Gastrocnemius medialis (tissue), 4 donors: ENCODE measurements at regions not wholly inside any gene's neighbourhood (a gene's known extent, or its start where the extent isn't known, plus 50 kb on each side); places are given as distances from the start of the nearest gene placed in this dataset.

Experiments
- ATAC-seq, 2 donors: fragments of 150-250 bp; one replicate each; pipeline ENCODE4 v1.9.1; 2016
- DNase-seq, 2 donors: peaks; one replicate each; pipeline ENCODE4 v3.0.0-alpha.2; 2019
- H3K27ac ChIP-seq, 4 donors: fragments of 200-600 bp; sonication (generic); 1 replicate in 1 of 4; 2 replicates in 3 of 4; pipeline ENCODE4 v1.5.1; 2016 to 2018; ENCODE audit warnings: mild to moderate bottlenecking in 2 of 4, moderate library complexity in 1 of 4
- H3K27me3 ChIP-seq, 3 donors: fragments of 200-600 bp; sonication (generic) in 2 of 3; 1 replicate in 1 of 3; 2 replicates in 2 of 3; pipeline versions ENCODE4 v1.5.1 to v1.6.0; 2016 to 2019; ENCODE audit warnings: mild to moderate bottlenecking in 1 of 3, moderate library complexity in 1 of 3
- H3K36me3 ChIP-seq, 2 donors: fragments of 200-600 bp; sonication (generic) in 1 of 2; one replicate each; pipeline ENCODE4 v1.5.1; 2017 to 2018
- H3K4me1 ChIP-seq, 2 donors: fragments of 200-600 bp; sonication (generic) in 1 of 2; one replicate each; pipeline ENCODE4 v1.5.1; 2016 to 2017; ENCODE audit warnings: mild to moderate bottlenecking in 2 of 2
- H3K4me3 ChIP-seq, 4 donors: fragments of 200-600 bp; sonication (generic) in 3 of 4; 1 replicate in 1 of 4; 2 replicates in 3 of 4; pipeline ENCODE4 v1.5.1; 2016 to 2019; ENCODE audit warnings: mild to moderate bottlenecking in 2 of 4
- H3K9me3 ChIP-seq, 3 donors: fragments of 200-600 bp; sonication (generic) in 2 of 3; 1 replicate in 1 of 3; 2 replicates in 2 of 3; pipeline ENCODE4 v1.5.1; 2016 to 2019
- POLR2A ChIP-seq, 2 donors: fragments of 450-650 bp; IDR thresholded peaks; one replicate each; pipeline ENCODE4 v1.6.1; 2017; ENCODE audit warnings: antibody characterized with exemption in 2 of 2, mild to moderate bottlenecking in 2 of 2, moderate library complexity in 2 of 2
- in situ Hi-C, 4 donors: fragments of 200-750 bp; cut with MboI; loops; one replicate each; pipeline versions ENCODE4 v1.15.0 to v1.8.0; 2017; ENCODE audit warnings: low sequenced_read_pairs in 4 of 4
- intact Hi-C: fragments of 100-400 bp; cut with DNase I; formaldehyde crosslinking; loops from one replicate; pipeline ENCODE4 v1.15.1; 2023; ENCODE audit warnings: low total_unique reads
- TF ChIP-seq, protein P1 (sequence below), 5 experiments: fragments of 450-650 bp in 3 of 5; fragments of 200-600 bp in 2 of 5; sonication (generic) in 2 of 5; IDR thresholded peaks in 4 of 5; conservative IDR thresholded peaks in 1 of 5; 1 replicate in 4 of 5; 2 replicates in 1 of 5; pipeline ENCODE4 v1.5.1; 2016 to 2019; ENCODE audit warnings: antibody characterized with exemption in 5 of 5, mild to moderate bottlenecking in 3 of 5, moderate library complexity in 3 of 5

DNA sequence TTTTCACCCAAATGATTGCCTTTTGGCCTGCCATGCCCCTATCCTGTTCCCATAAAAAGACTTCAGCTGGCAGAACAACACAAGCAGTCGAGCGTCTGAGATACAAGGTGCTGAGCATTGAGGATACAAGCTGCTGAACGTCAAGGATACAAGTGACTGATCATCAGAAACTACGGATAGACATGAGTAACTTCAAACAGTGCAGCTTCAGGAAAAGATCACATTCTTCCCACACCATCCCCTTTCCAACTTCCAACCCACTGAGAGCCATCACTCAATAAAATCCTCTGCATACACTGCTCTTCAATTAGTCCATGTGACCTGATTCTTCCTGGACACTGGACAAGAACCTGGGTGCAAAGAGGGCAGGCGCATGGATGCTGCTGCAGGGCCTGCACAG is 1198.9 kb downstream of the ROBO2 start:
- Histone ChIP-seq H3K27ac (no peak overlapping the region), H3K27me3 (no peaks in the 10 kb centered on the region), H3K36me3 (no peaks in the 10 kb centered on the region), H3K4me1 (no peaks in the 10 kb centered on the region), H3K4me3 (no peak overlapping the region), H3K9me3 (no peaks in the 10 kb centered on the region)
- intact Hi-C loops (no loop called here), in situ Hi-C loops (no loop called here)
- TF ChIP-seq, protein P1, sequence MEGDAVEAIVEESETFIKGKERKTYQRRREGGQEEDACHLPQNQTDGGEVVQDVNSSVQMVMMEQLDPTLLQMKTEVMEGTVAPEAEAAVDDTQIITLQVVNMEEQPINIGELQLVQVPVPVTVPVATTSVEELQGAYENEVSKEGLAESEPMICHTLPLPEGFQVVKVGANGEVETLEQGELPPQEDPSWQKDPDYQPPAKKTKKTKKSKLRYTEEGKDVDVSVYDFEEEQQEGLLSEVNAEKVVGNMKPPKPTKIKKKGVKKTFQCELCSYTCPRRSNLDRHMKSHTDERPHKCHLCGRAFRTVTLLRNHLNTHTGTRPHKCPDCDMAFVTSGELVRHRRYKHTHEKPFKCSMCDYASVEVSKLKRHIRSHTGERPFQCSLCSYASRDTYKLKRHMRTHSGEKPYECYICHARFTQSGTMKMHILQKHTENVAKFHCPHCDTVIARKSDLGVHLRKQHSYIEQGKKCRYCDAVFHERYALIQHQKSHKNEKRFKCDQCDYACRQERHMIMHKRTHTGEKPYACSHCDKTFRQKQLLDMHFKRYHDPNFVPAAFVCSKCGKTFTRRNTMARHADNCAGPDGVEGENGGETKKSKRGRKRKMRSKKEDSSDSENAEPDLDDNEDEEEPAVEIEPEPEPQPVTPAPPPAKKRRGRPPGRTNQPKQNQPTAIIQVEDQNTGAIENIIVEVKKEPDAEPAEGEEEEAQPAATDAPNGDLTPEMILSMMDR (IDR thresholded peaks at IDR 0.05 in 4 of 5, conservative IDR thresholded peaks at IDR 0.05 in 1 of 5), result no peak
- no peak for TF ChIP-seq POLR2A (IDR thresholded peaks at IDR 0.05)
- ATAC-seq (no peak), DNase-seq (no peak)

DNA sequence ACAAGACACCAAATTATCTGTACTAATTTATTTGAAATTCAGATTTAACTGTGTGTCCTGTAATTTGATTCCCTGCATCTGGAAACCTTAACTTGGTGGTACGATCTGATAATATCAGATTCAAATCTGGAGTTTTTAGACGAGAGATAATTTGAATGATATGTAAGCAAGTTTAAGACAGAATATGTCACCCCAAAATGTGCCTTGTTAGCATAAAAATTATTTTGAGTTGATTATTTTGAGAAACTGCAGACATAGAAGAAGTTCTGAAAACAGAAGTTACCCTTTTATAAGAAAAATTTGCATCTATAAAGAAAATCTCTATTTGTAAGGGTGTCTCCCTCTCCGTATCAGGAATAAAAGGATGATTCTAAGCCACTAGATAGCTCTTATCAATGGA is 1202.8 kb downstream of the ROBO2 start:
- no peak for DNase-seq
- TF ChIP-seq, protein P1 (IDR thresholded peaks at IDR 0.05 in 4 of 5, conservative IDR thresholded peaks at IDR 0.05 in 1 of 5), result no peak
- no peak for TF ChIP-seq POLR2A (IDR thresholded peaks at IDR 0.05)
- in situ Hi-C loops, result no loop called here
- no peaks in the 10 kb centered on the region for H3K27me3 ChIP-seq
- intact Hi-C loops, result no loop called here
- H3K4me1 ChIP-seq, result no peaks in the 10 kb centered on the region
- no peaks in the 10 kb centered on the region for H3K36me3 ChIP-seq
- no peak overlapping the region for H3K4me3 ChIP-seq
- H3K27ac ChIP-seq, result no peak overlapping the region
- no peak for ATAC-seq
- no peaks in the 10 kb centered on the region for H3K9me3 ChIP-seq

DNA sequence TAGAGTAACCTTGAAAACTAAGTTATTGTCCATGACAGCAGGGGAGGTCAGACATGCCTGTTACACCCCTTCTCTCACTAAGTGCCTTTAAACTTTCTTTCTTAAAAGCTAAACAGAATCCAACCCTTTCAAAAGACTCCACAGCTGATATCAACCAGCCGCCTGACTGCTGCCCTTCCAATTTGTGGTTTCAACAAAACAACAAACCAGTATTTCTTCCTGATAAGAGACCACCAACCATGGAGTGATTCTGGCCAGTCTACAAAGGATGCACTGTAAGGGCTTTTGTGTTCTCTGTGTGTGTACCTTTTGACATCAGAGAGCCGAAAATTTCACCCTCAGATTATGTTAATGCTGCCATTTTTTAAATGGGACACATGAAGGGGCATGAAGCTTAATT is 1204.2 kb downstream of the ROBO2 start:
- Histone ChIP-seq H3K9me3 (no peaks in the 10 kb centered on the region), H3K27ac (no peak overlapping the region), H3K4me1 (no peaks in the 10 kb centered on the region), H3K27me3 (no peaks in the 10 kb centered on the region), H3K4me3 (no peak overlapping the region), H3K36me3 (no peaks in the 10 kb centered on the region)
- TF ChIP-seq POLR2A (IDR thresholded peaks at IDR 0.05), result no peak
- TF ChIP-seq, protein P1 (IDR thresholded peaks at IDR 0.05 in 4 of 5, conservative IDR thresholded peaks at IDR 0.05 in 1 of 5), result no peak
- intact Hi-C loops (no loop called here), in situ Hi-C loops (no loop called here)
- no peak for ATAC-seq
- DNase-seq, result no peak

GRCh38 chr3:78249294-78249693 is 1209.4 kb downstream of the ROBO2 start:
- Histone ChIP-seq H3K36me3 (no peaks in the 10 kb centered on the region), H3K9me3 (no peaks in the 10 kb centered on the region), H3K4me3 (no peak overlapping the region), H3K27ac (no peak overlapping the region), H3K27me3 (no peaks in the 10 kb centered on the region), H3K4me1 (no peaks in the 10 kb centered on the region)
- intact Hi-C loops, result no loop called here
- ATAC-seq (no peak), DNase-seq (no peak)
- in situ Hi-C loops, result no loop called here
- TF ChIP-seq, protein P1 (IDR thresholded peaks at IDR 0.05 in 4 of 5, conservative IDR thresholded peaks at IDR 0.05 in 1 of 5), result no peak
- TF ChIP-seq POLR2A (IDR thresholded peaks at IDR 0.05), result no peak

GRCh38 chr3:78253860-78254259 is 1214.0 kb downstream of the ROBO2 start:
- in situ Hi-C loops, result no loop called here
- H3K27ac ChIP-seq, result no peak overlapping the region
- H3K4me3 ChIP-seq, result no peak overlapping the region
- intact Hi-C loops, result no loop called here
- no peaks in the 10 kb centered on the region for H3K4me1 ChIP-seq
- no peak for TF ChIP-seq POLR2A (IDR thresholded peaks at IDR 0.05)
- TF ChIP-seq, protein P1 (IDR thresholded peaks at IDR 0.05 in 4 of 5, conservative IDR thresholded peaks at IDR 0.05 in 1 of 5), result no peak
- no peaks in the 10 kb centered on the region for H3K9me3 ChIP-seq
- no peak for DNase-seq
- H3K36me3 ChIP-seq, result no peaks in the 10 kb centered on the region
- no peak for ATAC-seq
- H3K27me3 ChIP-seq, result no peaks in the 10 kb centered on the region
